ENCODE measurements at regions not wholly inside any gene's neighbourhood (a gene's known extent, or its start where the extent isn't known, plus 50 kb on each side); places are given as distances from the start of the nearest gene placed in this dataset.
A peak's percentile ranks its signal among the peaks of the same experiment; 100 is the strongest.

DNA sequence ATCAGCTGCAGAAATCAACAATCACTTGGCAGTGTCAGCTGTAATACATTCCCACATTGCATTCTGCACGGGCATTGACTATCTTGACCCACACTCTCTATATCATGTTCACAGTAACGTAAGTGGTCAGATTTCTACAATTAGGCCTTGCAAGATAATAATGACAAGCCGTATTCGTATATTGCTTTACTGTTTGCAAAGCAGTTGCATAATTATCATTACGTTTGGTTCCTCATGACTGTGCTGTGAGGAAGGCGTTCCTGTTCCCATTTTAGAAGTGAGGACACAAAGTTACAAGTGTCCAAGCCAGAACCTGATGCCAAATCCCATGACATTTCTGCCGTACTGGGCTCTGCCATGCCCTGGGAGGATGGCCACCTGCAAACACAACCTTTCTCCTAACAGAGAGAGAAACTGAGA, 53.5 kb upstream of the TARBP1 start:
- TF ChIP-seq EP300 (IDR thresholded peaks at IDR 0.05; ENCODE audit: low read depth) (peak; percentile 79), POLR2AphosphoS5 (IDR thresholded peaks at IDR 0.05) (peak; percentile 39 to 67 (median 60)), POLR2A (IDR thresholded peaks at IDR 0.05) (no peak)
- TF ChIP-seq, protein P1, sequence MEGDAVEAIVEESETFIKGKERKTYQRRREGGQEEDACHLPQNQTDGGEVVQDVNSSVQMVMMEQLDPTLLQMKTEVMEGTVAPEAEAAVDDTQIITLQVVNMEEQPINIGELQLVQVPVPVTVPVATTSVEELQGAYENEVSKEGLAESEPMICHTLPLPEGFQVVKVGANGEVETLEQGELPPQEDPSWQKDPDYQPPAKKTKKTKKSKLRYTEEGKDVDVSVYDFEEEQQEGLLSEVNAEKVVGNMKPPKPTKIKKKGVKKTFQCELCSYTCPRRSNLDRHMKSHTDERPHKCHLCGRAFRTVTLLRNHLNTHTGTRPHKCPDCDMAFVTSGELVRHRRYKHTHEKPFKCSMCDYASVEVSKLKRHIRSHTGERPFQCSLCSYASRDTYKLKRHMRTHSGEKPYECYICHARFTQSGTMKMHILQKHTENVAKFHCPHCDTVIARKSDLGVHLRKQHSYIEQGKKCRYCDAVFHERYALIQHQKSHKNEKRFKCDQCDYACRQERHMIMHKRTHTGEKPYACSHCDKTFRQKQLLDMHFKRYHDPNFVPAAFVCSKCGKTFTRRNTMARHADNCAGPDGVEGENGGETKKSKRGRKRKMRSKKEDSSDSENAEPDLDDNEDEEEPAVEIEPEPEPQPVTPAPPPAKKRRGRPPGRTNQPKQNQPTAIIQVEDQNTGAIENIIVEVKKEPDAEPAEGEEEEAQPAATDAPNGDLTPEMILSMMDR (IDR thresholded peaks at IDR 0.05), result no peak
- DNase-seq, result peak; percentile 46
- in situ Hi-C loops (cut with MboI; ENCODE audit: low pct_ligation_motif_present in 1 of 4, low pct_unique_long_range_greater_than_20kb in 1 of 4, low sequenced_read_pairs in 3 of 4), result no loop called here
- H3K9me3 ChIP-seq, result no peaks in the 10 kb centered on the region
- no peak overlapping the region for H3K4me3 ChIP-seq
- 37 to 48% methylated on average over 6 to 7 of the region's 7 CpGs for WGBS, 2 donors (ENCODE audit: low coverage in 1 of 2)
- no peaks in the 10 kb centered on the region for H3K36me3 ChIP-seq
- no peaks in the 10 kb centered on the region for H3K27me3 ChIP-seq
- peaks cover 62 to 85% (median 72%) of the 10 kb centered on the region in 4 donors for H3K4me1 ChIP-seq
- intact Hi-C loops (cut with DNase I; ENCODE audit: low total_unique reads), result loop anchor here (5.0 to 10.0 kb wide), 2 partner anchors 75 to 452 kb away; no protein-coding TSS in a partner anchor
- H3K27ac ChIP-seq, result peak overlapping the region; percentile 91 to 93 (median 93)

DNA sequence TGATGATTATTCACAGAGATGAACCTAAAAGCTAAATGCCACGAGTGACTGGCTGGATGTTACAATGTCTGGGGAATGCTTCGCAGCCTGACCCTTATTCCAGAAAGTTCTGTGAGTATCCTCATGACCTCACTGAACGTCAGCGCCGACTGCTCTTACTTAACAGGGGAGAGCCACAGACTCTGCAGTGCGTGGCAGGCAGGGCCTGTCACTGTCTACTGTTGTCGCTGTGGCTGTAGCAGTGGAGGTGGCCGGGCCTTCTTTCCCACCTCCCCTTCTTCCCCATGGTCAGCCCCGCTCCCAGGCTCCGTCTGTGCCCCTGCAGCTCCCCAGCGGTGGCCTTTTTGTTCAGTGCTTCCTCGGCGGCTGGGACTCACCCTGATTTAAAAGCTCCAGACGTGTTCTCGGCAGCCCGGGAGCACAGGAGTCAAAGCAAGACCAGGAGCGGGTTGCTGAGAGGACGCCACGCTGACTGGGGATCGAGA, 52.2 kb upstream of the TARBP1 start:
- in situ Hi-C loops (cut with MboI; ENCODE audit: low pct_ligation_motif_present in 1 of 4, low pct_unique_long_range_greater_than_20kb in 1 of 4, low sequenced_read_pairs in 3 of 4) (no loop called here), intact Hi-C loops (cut with DNase I; ENCODE audit: low total_unique reads) (loop anchor here (5.0 to 10.0 kb wide), 2 partner anchors 76 to 454 kb away; no protein-coding TSS in a partner anchor)
- 65% methylated on average over 20 of the region's 20 CpGs; no CpG with 5 or more reads in 1 of the 2 donors for WGBS, 2 donors (ENCODE audit: low coverage in 1 of 2)
- peak overlapping the region; percentile 91 to 93 (median 93) for H3K27ac ChIP-seq
- no peaks in the 10 kb centered on the region for H3K36me3 ChIP-seq
- DNase-seq, result peak; percentile 44
- no peak overlapping the region for H3K4me3 ChIP-seq
- H3K9me3 ChIP-seq, result no peaks in the 10 kb centered on the region
- H3K4me1 ChIP-seq, result peaks cover 49 to 72% (median 60%) of the 10 kb centered on the region in 4 donors
- no peaks in the 10 kb centered on the region for H3K27me3 ChIP-seq
- peak; percentile 50 to 78 (median 71) for TF ChIP-seq POLR2AphosphoS5 (IDR thresholded peaks at IDR 0.05)
- TF ChIP-seq POLR2A (IDR thresholded peaks at IDR 0.05), result peak; percentile 40
- TF ChIP-seq EP300 (IDR thresholded peaks at IDR 0.05; ENCODE audit: low read depth), result peak; percentile 39
- TF ChIP-seq, protein P1 (IDR thresholded peaks at IDR 0.05), result no peak

DNA sequence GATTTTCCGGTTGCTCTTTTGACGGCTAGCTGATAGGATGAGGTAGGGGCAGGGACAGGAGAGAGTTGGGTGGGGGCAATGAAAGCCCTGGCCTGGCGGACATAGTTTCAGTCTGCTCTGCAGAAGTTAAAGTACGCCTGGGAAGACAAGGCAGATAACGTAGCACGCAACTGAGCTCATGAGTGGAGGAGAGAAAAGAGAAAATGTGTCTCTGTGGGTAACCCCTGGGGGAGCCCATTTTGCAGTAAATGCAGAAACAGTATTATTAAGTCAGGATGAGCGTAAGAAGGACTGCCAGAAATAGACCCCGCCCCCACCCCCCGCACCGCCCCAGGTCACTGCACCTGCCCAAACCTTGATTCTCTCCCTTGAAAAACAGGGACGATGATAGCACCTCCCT, 51.7 kb upstream of the TARBP1 start:
- Histone ChIP-seq H3K4me1 (peaks cover 45 to 66% (median 54%) of the 10 kb centered on the region in 4 donors), H3K36me3 (no peaks in the 10 kb centered on the region), H3K4me3 (no peak overlapping the region), H3K9me3 (no peaks in the 10 kb centered on the region), H3K27me3 (no peaks in the 10 kb centered on the region), H3K27ac (peak overlapping the region; percentile 91 to 93 (median 93))
- intact Hi-C loops (cut with DNase I; ENCODE audit: low total_unique reads) (loop anchor here (5.0 to 10.0 kb wide), 2 partner anchors 77 to 454 kb away; no protein-coding TSS in a partner anchor), in situ Hi-C loops (cut with MboI; ENCODE audit: low pct_ligation_motif_present in 1 of 4, low pct_unique_long_range_greater_than_20kb in 1 of 4, low sequenced_read_pairs in 3 of 4) (no loop called here)
- DNase-seq, result no peak
- 87 to 91% methylated on average over 7 to 11 of the region's 11 CpGs for WGBS, 2 donors (ENCODE audit: low coverage in 1 of 2)
- TF ChIP-seq POLR2AphosphoS5 (IDR thresholded peaks at IDR 0.05), result no peak
- TF ChIP-seq, protein P1 (IDR thresholded peaks at IDR 0.05), result no peak
- no peak for TF ChIP-seq POLR2A (IDR thresholded peaks at IDR 0.05)
- no peak for TF ChIP-seq EP300 (IDR thresholded peaks at IDR 0.05; ENCODE audit: low read depth)

DNA sequence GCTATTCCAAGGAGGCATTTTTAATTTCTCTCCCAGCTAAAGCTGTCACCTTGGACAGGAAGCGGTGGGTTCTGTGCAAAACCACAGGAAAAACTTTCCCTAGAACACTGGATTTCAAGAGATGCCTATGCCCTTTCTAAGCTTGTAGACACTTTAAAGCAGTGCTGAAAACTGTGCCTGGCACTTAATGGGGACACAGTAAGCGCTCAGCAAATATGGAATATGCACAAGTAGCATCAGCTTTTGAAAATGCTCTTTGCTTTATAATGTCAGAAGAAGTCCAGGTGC, 50.9 kb upstream of the TARBP1 start:
- Histone ChIP-seq H3K36me3 (no peaks in the 10 kb centered on the region), H3K27me3 (no peaks in the 10 kb centered on the region), H3K27ac (peak overlapping the region; percentile 91 to 93 (median 93)), H3K4me3 (no peak overlapping the region), H3K9me3 (no peaks in the 10 kb centered on the region), H3K4me1 (peaks cover 39 to 59% (median 47%) of the 10 kb centered on the region in 4 donors)
- TF ChIP-seq POLR2A (IDR thresholded peaks at IDR 0.05), result no peak
- no peak for TF ChIP-seq POLR2AphosphoS5 (IDR thresholded peaks at IDR 0.05)
- TF ChIP-seq EP300 (IDR thresholded peaks at IDR 0.05; ENCODE audit: low read depth), result no peak
- TF ChIP-seq, protein P1 (IDR thresholded peaks at IDR 0.05), result no peak
- WGBS, 2 donors (ENCODE audit: low coverage in 1 of 2), result 43 to 85% methylated on average over 1 to 2 of the region's 2 CpGs
- intact Hi-C loops (cut with DNase I; ENCODE audit: low total_unique reads) (loop anchor here (5.0 to 10.0 kb wide), 2 partner anchors 77 to 455 kb away; no protein-coding TSS in a partner anchor), in situ Hi-C loops (cut with MboI; ENCODE audit: low pct_ligation_motif_present in 1 of 4, low pct_unique_long_range_greater_than_20kb in 1 of 4, low sequenced_read_pairs in 3 of 4) (no loop called here)
- DNase-seq, result no peak
